ENCODE measurements at regions not wholly inside any gene's neighbourhood (a gene's known extent, or its start where the extent isn't known, plus 50 kb on each side); places are given as distances from the start of the nearest gene placed in this dataset.

DNA sequence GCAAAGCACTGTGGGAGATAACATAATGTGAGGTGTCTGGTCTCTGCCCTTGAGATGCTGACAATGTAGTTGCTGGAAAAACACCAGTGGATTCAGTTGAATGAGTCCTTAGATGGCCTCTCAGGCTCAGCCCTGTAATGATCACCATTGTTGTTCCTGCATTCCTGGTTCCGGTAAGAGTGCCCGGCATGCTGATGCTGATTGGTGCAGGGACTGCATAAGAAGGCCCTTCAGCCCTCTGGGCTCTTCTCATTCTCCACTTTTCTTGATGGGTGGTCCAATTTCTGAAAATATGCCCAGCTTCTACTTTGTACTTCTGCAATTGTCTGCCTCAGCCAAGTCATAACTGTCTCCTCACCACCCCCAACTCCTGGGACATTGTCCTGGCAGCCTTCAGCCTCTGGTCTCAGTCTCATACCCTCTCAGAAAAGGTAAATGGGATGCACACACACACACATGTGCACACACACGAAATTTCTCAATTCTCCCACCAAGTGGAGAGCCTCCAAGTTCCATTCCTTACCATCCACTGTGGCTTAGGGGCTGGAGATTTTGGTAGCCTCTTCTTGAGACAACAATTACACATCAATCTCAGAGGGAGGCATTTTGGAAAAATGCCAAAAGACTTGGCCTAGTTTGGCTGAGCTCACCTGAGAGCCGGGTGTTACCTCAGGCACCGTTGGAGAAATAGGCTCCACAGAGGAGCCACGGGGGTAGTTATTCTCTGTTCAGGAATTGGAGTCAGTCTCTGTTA lies 314.9 kb downstream of the RPS24 start:
- DNase-seq (no peak), FAIRE-seq (no peak)
- Histone ChIP-seq H3K4me1 (ENCODE audit: control insufficient read depth in 3 of 3, insufficient read depth in 2 of 3, low read depth in 1 of 3, low read length in 2 of 3) (no peaks in the 10 kb centered on the region), H3K36me3 (ENCODE audit: control insufficient read depth in 3 of 3, insufficient read depth in 2 of 3, low read depth in 1 of 3, low read length in 3 of 3) (no peaks in the 10 kb centered on the region), H3K27me3 (ENCODE audit: control insufficient read depth in 3 of 3, insufficient read depth in 3 of 3, low read length in 3 of 3) (peaks cover 0 to 2% (median 0%) of the 10 kb centered on the region in 3 donors), H3K4me3 (ENCODE audit: low read depth in 1 of 3, low read length in 3 of 3) (no peak overlapping the region), H3K9me3 (ENCODE audit: control insufficient read depth in 2 of 2, insufficient read depth in 1 of 2, low read depth in 1 of 2, low read length in 1 of 2) (no peaks in the 10 kb centered on the region), H3K27ac (ENCODE audit: low read depth in 1 of 3, low read length in 2 of 3) (no peak overlapping the region)
- WGBS, 3 donors = 59 to 78% (median 63%) methylated on average over 6 of the region's 6 CpGs

GRCh38 chr10:78349165-78349516 lies 315.5 kb downstream of the RPS24 start:
- FAIRE-seq = no peak
- Histone ChIP-seq H3K4me3 (ENCODE audit: low read depth in 1 of 3, low read length in 3 of 3) (no peak overlapping the region), H3K36me3 (ENCODE audit: control insufficient read depth in 3 of 3, insufficient read depth in 2 of 3, low read depth in 1 of 3, low read length in 3 of 3) (no peaks in the 10 kb centered on the region), H3K4me1 (ENCODE audit: control insufficient read depth in 3 of 3, insufficient read depth in 2 of 3, low read depth in 1 of 3, low read length in 2 of 3) (no peaks in the 10 kb centered on the region), H3K27me3 (ENCODE audit: control insufficient read depth in 3 of 3, insufficient read depth in 3 of 3, low read length in 3 of 3) (peaks cover 0 to 2% (median 0%) of the 10 kb centered on the region in 3 donors), H3K9me3 (ENCODE audit: control insufficient read depth in 2 of 2, insufficient read depth in 1 of 2, low read depth in 1 of 2, low read length in 1 of 2) (no peaks in the 10 kb centered on the region), H3K27ac (ENCODE audit: low read depth in 1 of 3, low read length in 2 of 3) (no peak overlapping the region)
- DNase-seq = no peak
- 80 to 87% (median 86%) methylated on average over 4 of the region's 4 CpGs for whole genome bisulfite sequencing, 3 donors

DNA sequence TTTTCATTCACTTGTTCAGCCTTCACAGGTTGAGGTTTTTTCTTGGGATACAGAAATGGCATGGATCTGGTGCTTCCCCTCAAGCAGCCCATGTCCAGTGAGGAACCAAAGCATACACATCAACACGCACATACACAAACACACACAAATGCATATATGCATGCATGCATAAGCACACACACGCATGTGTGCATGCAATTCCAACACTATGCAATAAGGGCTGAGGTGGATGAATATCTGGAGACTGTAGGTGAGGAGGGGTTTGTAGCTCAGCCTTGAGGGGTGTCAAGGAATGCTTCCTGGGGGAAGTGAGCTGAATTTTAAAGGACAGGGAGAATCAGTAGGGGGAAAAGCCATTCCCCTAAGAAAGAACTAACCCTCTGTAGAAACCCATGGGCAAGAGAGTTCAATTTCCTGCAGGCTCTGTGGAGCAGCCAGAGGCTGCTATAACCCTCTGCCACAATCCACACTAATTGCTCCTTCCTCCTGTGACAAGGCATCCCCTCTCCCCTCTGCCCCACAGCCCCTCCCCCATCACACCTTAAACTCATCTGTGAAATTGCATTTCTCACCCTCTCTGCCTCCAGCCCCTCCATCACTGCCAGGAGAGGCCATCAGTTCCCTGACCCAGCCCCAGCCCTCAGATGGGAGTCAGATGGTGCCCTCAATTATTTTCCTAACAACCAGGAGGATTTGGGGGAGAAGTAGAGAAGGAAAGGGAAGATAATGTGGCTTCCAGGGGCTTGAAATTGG lies 316.4 kb downstream of the RPS24 start:
- Histone ChIP-seq H3K36me3 (ENCODE audit: control insufficient read depth in 3 of 3, insufficient read depth in 2 of 3, low read depth in 1 of 3, low read length in 3 of 3) (no peaks in the 10 kb centered on the region), H3K9me3 (ENCODE audit: control insufficient read depth in 2 of 2, insufficient read depth in 1 of 2, low read depth in 1 of 2, low read length in 1 of 2) (no peaks in the 10 kb centered on the region), H3K27me3 (ENCODE audit: control insufficient read depth in 3 of 3, insufficient read depth in 3 of 3, low read length in 3 of 3) (peaks cover 0 to 2% (median 0%) of the 10 kb centered on the region in 3 donors), H3K4me1 (ENCODE audit: control insufficient read depth in 3 of 3, insufficient read depth in 2 of 3, low read depth in 1 of 3, low read length in 2 of 3) (no peaks in the 10 kb centered on the region), H3K27ac (ENCODE audit: low read depth in 1 of 3, low read length in 2 of 3) (no peak overlapping the region), H3K4me3 (ENCODE audit: low read depth in 1 of 3, low read length in 3 of 3) (no peak overlapping the region)
- DNase-seq (no peak), FAIRE-seq (no peak)
- 93 to 99% (median 97%) methylated on average over 2 of the region's 2 CpGs for WGBS, 3 donors

- WGBS, 3 donors = 78 to 82% (median 80%) methylated on average over 6 of the region's 6 CpGs
- H3K9me3 ChIP-seq (ENCODE audit: control insufficient read depth in 2 of 2, insufficient read depth in 1 of 2, low read depth in 1 of 2, low read length in 1 of 2) = no peaks in the 10 kb centered on the region
- H3K4me1 ChIP-seq (ENCODE audit: control insufficient read depth in 3 of 3, insufficient read depth in 2 of 3, low read depth in 1 of 3, low read length in 2 of 3) = no peaks in the 10 kb centered on the region
- no peak overlapping the region for H3K4me3 ChIP-seq (ENCODE audit: low read depth in 1 of 3, low read length in 3 of 3)
- H3K36me3 ChIP-seq (ENCODE audit: control insufficient read depth in 3 of 3, insufficient read depth in 2 of 3, low read depth in 1 of 3, low read length in 3 of 3) = no peaks in the 10 kb centered on the region
- H3K27ac ChIP-seq (ENCODE audit: low read depth in 1 of 3, low read length in 2 of 3) = no peak overlapping the region
- no peak for DNase-seq
- FAIRE-seq = no peak
- peaks cover 0 to 2% (median 0%) of the 10 kb centered on the region in 3 donors for H3K27me3 ChIP-seq (ENCODE audit: control insufficient read depth in 3 of 3, insufficient read depth in 3 of 3, low read length in 3 of 3)
These were observed 317.6 kb downstream of the RPS24 start for GRCh38 chr10:78351283-78351682.

DNA sequence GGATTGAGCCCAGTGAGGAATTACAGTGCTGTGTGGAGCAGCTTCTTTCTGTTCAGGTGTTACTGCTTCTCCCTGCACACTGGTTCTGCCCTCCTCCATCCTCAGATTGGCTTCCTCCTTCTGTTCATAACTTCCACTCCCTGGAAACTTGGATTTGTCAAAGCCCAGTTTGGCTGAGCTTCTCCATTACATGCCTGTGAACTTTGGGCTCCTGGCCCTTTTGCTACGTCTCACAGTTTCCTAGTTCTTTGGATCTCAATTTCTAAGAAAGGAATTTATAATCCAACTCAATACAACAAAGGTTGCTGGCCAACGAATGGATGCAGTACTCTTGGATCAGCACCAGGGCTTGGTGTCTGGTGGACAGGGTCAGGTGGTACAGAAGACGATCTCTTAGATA lies 318.1 kb downstream of the RPS24 start:
- WGBS, 3 donors = 54 to 75% (median 58%) methylated on average over 3 of the region's 3 CpGs
- FAIRE-seq (no peak), DNase-seq (no peak)
- no peaks in the 10 kb centered on the region for H3K9me3 ChIP-seq (ENCODE audit: control insufficient read depth in 2 of 2, insufficient read depth in 1 of 2, low read depth in 1 of 2, low read length in 1 of 2)
- H3K4me3 ChIP-seq (ENCODE audit: low read depth in 1 of 3, low read length in 3 of 3) = no peak overlapping the region
- no peak overlapping the region for H3K27ac ChIP-seq (ENCODE audit: low read depth in 1 of 3, low read length in 2 of 3)
- no peaks in the 10 kb centered on the region for H3K4me1 ChIP-seq (ENCODE audit: control insufficient read depth in 3 of 3, insufficient read depth in 2 of 3, low read depth in 1 of 3, low read length in 2 of 3)
- peaks cover 0 to 2% (median 0%) of the 10 kb centered on the region in 3 donors for H3K27me3 ChIP-seq (ENCODE audit: control insufficient read depth in 3 of 3, insufficient read depth in 3 of 3, low read length in 3 of 3)
- no peaks in the 10 kb centered on the region for H3K36me3 ChIP-seq (ENCODE audit: control insufficient read depth in 3 of 3, insufficient read depth in 2 of 3, low read depth in 1 of 3, low read length in 3 of 3)

- H3K36me3 ChIP-seq (ENCODE audit: control insufficient read depth in 3 of 3, insufficient read depth in 2 of 3, low read depth in 1 of 3, low read length in 3 of 3) = no peaks in the 10 kb centered on the region
- no peak overlapping the region for H3K4me3 ChIP-seq (ENCODE audit: low read depth in 1 of 3, low read length in 3 of 3)
- H3K27ac ChIP-seq (ENCODE audit: low read depth in 1 of 3, low read length in 2 of 3) = no peak overlapping the region
- no peaks in the 10 kb centered on the region for H3K4me1 ChIP-seq (ENCODE audit: control insufficient read depth in 3 of 3, insufficient read depth in 2 of 3, low read depth in 1 of 3, low read length in 2 of 3)
- peaks cover 0 to 6% (median 0%) of the 10 kb centered on the region in 3 donors for H3K27me3 ChIP-seq (ENCODE audit: control insufficient read depth in 3 of 3, insufficient read depth in 3 of 3, low read length in 3 of 3)
- FAIRE-seq (no peak), DNase-seq (no peak)
- WGBS, 3 donors = 69 to 90% (median 74%) methylated on average over 3 of the region's 3 CpGs
- no peaks in the 10 kb centered on the region for H3K9me3 ChIP-seq (ENCODE audit: control insufficient read depth in 2 of 2, insufficient read depth in 1 of 2, low read depth in 1 of 2, low read length in 1 of 2)
These were observed 320.0 kb downstream of the RPS24 start for GRCh38 chr10:78353636-78354035.

- Histone ChIP-seq H3K36me3 (ENCODE audit: control insufficient read depth in 3 of 3, insufficient read depth in 2 of 3, low read depth in 1 of 3, low read length in 3 of 3) (no peaks in the 10 kb centered on the region), H3K4me1 (ENCODE audit: control insufficient read depth in 3 of 3, insufficient read depth in 2 of 3, low read depth in 1 of 3, low read length in 2 of 3) (no peaks in the 10 kb centered on the region), H3K27me3 (ENCODE audit: control insufficient read depth in 3 of 3, insufficient read depth in 3 of 3, low read length in 3 of 3) (peaks cover 0 to 4% (median 0%) of the 10 kb centered on the region in 3 donors), H3K27ac (ENCODE audit: low read depth in 1 of 3, low read length in 2 of 3) (no peak overlapping the region), H3K4me3 (ENCODE audit: low read depth in 1 of 3, low read length in 3 of 3) (no peak overlapping the region), H3K9me3 (ENCODE audit: control insufficient read depth in 2 of 2, insufficient read depth in 1 of 2, low read depth in 1 of 2, low read length in 1 of 2) (no peaks in the 10 kb centered on the region)
- no peak for FAIRE-seq
- WGBS, 3 donors = 82 to 87% (median 83%) methylated on average over 7 of the region's 7 CpGs
- DNase-seq = no peak
These were observed 320.4 kb downstream of the RPS24 start for GRCh38 chr10:78354101-78354500.

DNA sequence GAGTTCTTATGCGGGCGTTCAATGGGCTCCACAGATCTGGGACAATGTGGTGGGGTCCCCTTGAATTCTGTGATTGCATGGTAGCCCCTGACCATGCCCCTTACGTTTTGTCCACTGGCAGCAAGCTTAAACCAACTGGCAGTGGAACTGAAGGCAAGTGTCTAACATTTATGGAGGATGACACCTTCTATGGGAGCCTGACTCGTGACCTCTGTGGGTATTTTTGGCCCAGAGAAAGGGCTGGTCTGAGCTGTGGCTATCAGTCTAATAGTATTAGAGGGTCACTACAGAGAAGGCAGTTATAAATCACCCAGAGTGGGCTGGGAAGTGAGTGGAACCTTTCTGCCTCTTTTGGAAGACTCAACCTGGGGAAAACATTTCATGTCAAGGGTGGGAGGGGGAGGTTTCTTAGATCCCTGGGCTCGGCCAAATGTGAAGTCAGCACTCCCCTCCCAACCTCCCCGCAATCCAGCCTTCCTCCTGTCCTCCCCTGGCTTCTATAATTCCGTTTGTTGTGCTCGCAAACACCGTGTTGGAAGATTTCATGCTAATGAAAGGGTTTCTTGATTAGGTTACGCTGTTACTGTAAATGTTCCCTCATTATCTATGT lies 322.7 kb downstream of the RPS24 start:
- FAIRE-seq = no peak
- Histone ChIP-seq H3K9me3 (ENCODE audit: control insufficient read depth in 2 of 2, insufficient read depth in 1 of 2, low read depth in 1 of 2, low read length in 1 of 2) (no peaks in the 10 kb centered on the region), H3K4me1 (ENCODE audit: control insufficient read depth in 3 of 3, insufficient read depth in 2 of 3, low read depth in 1 of 3, low read length in 2 of 3) (no peaks in the 10 kb centered on the region), H3K36me3 (ENCODE audit: control insufficient read depth in 3 of 3, insufficient read depth in 2 of 3, low read depth in 1 of 3, low read length in 3 of 3) (no peaks in the 10 kb centered on the region), H3K4me3 (ENCODE audit: low read depth in 1 of 3, low read length in 3 of 3) (no peak overlapping the region), H3K27ac (ENCODE audit: low read depth in 1 of 3, low read length in 2 of 3) (no peak overlapping the region), H3K27me3 (ENCODE audit: control insufficient read depth in 3 of 3, insufficient read depth in 3 of 3, low read length in 3 of 3) (peaks cover 0 to 7% (median 0%) of the 10 kb centered on the region in 3 donors)
- WGBS, 3 donors = 79 to 87% (median 85%) methylated on average over 10 of the region's 10 CpGs
- no peak for DNase-seq
